ENCODE measurements at regions not wholly inside any gene's neighbourhood (a gene's known extent, or its start where the extent isn't known, plus 50 kb on each side); places are given as distances from the start of the nearest gene placed in this dataset.
"Not testable (repeated sequence)": the region's sequence is repeated elsewhere in the genome, so short reads cannot be mapped to it uniquely, and the experiment has no call there.

DNA sequence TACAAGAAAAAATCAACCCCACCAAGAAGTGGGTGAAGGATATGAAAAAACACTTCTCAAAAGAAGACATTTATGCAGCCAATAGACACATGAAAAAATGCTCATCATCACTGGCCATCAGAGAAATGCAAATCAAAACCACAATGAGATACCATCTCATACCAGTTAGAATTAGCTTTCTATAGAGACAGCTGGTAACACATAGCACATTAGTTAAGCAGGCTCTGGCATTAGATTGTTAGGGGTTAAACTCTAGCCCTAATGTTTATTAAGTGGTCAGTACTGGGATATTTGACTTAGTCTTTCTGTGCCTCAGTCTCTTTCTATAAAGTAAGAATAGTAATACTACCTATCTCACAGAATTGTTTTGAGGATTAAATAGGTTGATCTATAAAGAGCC, 65.2 kb upstream of the TGFBR2 start:
- TF ChIP-seq CTCF (conservative IDR thresholded peaks at IDR 0.05 in 1 of 2, IDR thresholded peaks at IDR 0.05 in 1 of 2; ENCODE audit: low read depth in 1 of 2, low read length in 2 of 2); EZH2 (IDR thresholded peaks at IDR 0.05; ENCODE audit: low read length, missing control alignments): not testable (repeated sequence)

All from fibroblast of lung (primary cell).